ENCODE measurements at regions not wholly inside any gene's neighbourhood (a gene's known extent, or its start where the extent isn't known, plus 50 kb on each side); places are given as distances from the start of the nearest gene placed in this dataset.

- TF ChIP-seq POLR2A (IDR thresholded peaks at IDR 0.05) (no peak), CTCF (IDR thresholded peaks at IDR 0.05) (no peak)
Observed at GRCh38 chr6:8269094-8269493, 166.3 kb downstream of the SLC35B3 start.

Data from prostate gland (tissue), 2 donors.